Lower leg skin (tissue), 4 donors: ENCODE measurements at regions not wholly inside any gene's neighbourhood (a gene's known extent, or its start where the extent isn't known, plus 50 kb on each side); places are given as distances from the start of the nearest gene placed in this dataset.

Experiments used
- DNase-seq, 2 donors: peaks; one replicate each; pipeline ENCODE4 v3.0.0-alpha.2; 2019; ENCODE audit warnings: low spot score in 2 of 2
- H3K4me3 ChIP-seq: fragments of 200-600 bp; sonication (generic); 2 replicates; pipeline ENCODE4 v1.5.1; 2017; ENCODE audit warnings: mild to moderate bottlenecking, low read depth; ENCODE audit not compliant: poor library complexity, severe bottlenecking
- CTCF ChIP-seq, 3 donors: fragments of 450-650 bp; IDR thresholded peaks; one replicate each; pipeline ENCODE4 v1.5.1; 2016; ENCODE audit warnings: antibody characterized with exemption in 3 of 3, mild to moderate bottlenecking in 3 of 3, moderate library complexity in 2 of 3
- POLR2A ChIP-seq, 2 donors: fragments of 450-650 bp; IDR thresholded peaks; one replicate each; pipeline ENCODE4 v1.6.1; 2016 to 2017; ENCODE audit warnings: antibody characterized with exemption in 2 of 2, mild to moderate bottlenecking in 1 of 2, moderate library complexity in 1 of 2
- WGBS, 2 donors: methylation state at CpG; one replicate each; pipeline ENCODE4 v1.1.5; 2018; 5-methylcytosine and 5-hydroxymethylcytosine counted together
- intact Hi-C: fragments of 100-400 bp; cut with DNase I; formaldehyde crosslinking; loops from one replicate; pipeline ENCODE4 v1.15.0; 2023; ENCODE audit warnings: low total_unique reads

- H3K4me3 ChIP-seq = no peak overlapping the region
- WGBS, 2 donors = 76 to 82% methylated on average over 1 of the region's 1 CpG
- intact Hi-C loops = no loop called here
- no peak for DNase-seq
- no peak for TF ChIP-seq CTCF (IDR thresholded peaks at IDR 0.05)
- no peak for TF ChIP-seq POLR2A (IDR thresholded peaks at IDR 0.05)
These were observed 103.7 kb upstream of the LRIG1 start for GRCh38 chr3:66604481-66604880.

- no peak for DNase-seq
- no peak overlapping the region for H3K4me3 ChIP-seq
- intact Hi-C loops = no loop called here
- WGBS, 2 donors = 91 to 94% methylated on average over 1 of the region's 1 CpG
- TF ChIP-seq POLR2A (IDR thresholded peaks at IDR 0.05) = no peak
- no peak for TF ChIP-seq CTCF (IDR thresholded peaks at IDR 0.05)
These were observed 105.3 kb upstream of the LRIG1 start for GRCh38 chr3:66606126-66606525.

GRCh38 chr3:66606868-66607267 is 106.0 kb upstream of the LRIG1 start:
- TF ChIP-seq CTCF (IDR thresholded peaks at IDR 0.05) (no peak), POLR2A (IDR thresholded peaks at IDR 0.05) (no peak)

GRCh38 chr3:66609660-66610561 is 109.1 kb upstream of the LRIG1 start:
- no peak overlapping the region for H3K4me3 ChIP-seq
- no peak for TF ChIP-seq CTCF (IDR thresholded peaks at IDR 0.05)
- no peak for TF ChIP-seq POLR2A (IDR thresholded peaks at IDR 0.05)
- 73% methylated on average over 8 of the region's 8 CpGs for WGBS, 2 donors
- DNase-seq = peak in 1 of 2 donors; percentile 64
- intact Hi-C loops = no loop called here

More at GRCh38 chr3:66606868-66607267, 106.0 kb upstream of the LRIG1 start:
- 87 to 95% methylated on average over 1 of the region's 1 CpG for WGBS, 2 donors
- peak in 1 of 2 donors; percentile 14 for DNase-seq
- H3K4me3 ChIP-seq = no peak overlapping the region
- intact Hi-C loops = no loop called here

GRCh38 chr3:66610562-66610909 is 109.7 kb upstream of the LRIG1 start:
- DNase-seq = peak in 1 of 2 donors; percentile 29
- intact Hi-C loops = no loop called here
- no peak overlapping the region for H3K4me3 ChIP-seq
- 97% methylated on average over 5 of the region's 5 CpGs for WGBS, 2 donors
- TF ChIP-seq CTCF (IDR thresholded peaks at IDR 0.05) = no peak
- TF ChIP-seq POLR2A (IDR thresholded peaks at IDR 0.05) = no peak
